Heart left ventricle (tissue), 13 donors: ENCODE measurements at regions not wholly inside any gene's neighbourhood (a gene's known extent, or its start where the extent isn't known, plus 50 kb on each side); places are given as distances from the start of the nearest gene placed in this dataset.

Experiments
- POLR2A ChIP-seq, 2 donors: fragments of 450-650 bp; IDR thresholded peaks; one replicate each; pipeline ENCODE4 v1.6.1; 2017; ENCODE audit warnings: antibody characterized with exemption in 2 of 2, mild to moderate bottlenecking in 2 of 2, moderate library complexity in 2 of 2
- TF ChIP-seq, protein P1 (sequence below), 12 donors: fragments of 200-600 bp; sonication (generic) in 4 of 12; IDR thresholded peaks; one replicate each; pipeline versions ENCODE4 v1.5.0 to v1.8.0; 2018 to 2022; ENCODE audit warnings: antibody characterized with exemption in 12 of 12, mild to moderate bottlenecking in 5 of 12
- donor health status: ischemic (EF 13 %, LVEDD 7.1; RV severe dilation, severe dysfunction).
- donor health status: DM: no; HTN: yes; CAD: no.
- donor health status: DM: no; HTN: no; CAD: no.
- donor health status: ischemic (EF 25% LVEDD 6.9; RV normal size, moderate dysfunction).
- donor health status: ischemic (EF 25% LVEDD 5.7; RV mildly dilated, moderate dysfunction).
- donor health status: ischemic (EF 35%, LVEDD 5.7; RV mildly dilated, moderate dysfunction).
- donor health status: nonischemic (EF 11% LVEDD 7.7; RV severe dilation, severe dysfunction).
- donor health status: DM: yes; HTN: yes; CAD: no.
- donor health status: PGD.
- donor health status: ischemic (EF 29% LVEDD 5.4; RV normal size, mild dysfunction).
- donor health status: nonischemic (EF 23%, LVEDD 6.1; RV moderate dilation, normal function).

DNA sequence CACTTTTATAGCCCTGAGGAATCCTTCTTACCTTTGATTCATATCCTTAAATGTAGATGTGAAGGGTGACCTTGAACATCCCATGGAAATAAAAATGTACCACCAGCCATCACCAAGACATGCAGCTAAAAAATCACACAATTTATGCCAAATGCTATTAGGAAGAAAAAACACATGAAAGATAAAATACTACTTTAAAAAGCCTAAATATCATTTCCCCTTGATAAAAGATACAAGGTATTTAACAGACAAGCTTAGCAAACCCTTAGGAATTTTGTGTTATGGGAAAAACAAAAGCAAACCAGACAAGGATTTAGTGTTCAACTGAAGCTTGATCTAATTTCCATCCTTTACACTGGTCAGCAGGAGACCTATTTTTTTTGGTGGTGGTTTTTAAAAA lies 255.0 kb downstream of the ICOS start:
- TF ChIP-seq, protein P1, sequence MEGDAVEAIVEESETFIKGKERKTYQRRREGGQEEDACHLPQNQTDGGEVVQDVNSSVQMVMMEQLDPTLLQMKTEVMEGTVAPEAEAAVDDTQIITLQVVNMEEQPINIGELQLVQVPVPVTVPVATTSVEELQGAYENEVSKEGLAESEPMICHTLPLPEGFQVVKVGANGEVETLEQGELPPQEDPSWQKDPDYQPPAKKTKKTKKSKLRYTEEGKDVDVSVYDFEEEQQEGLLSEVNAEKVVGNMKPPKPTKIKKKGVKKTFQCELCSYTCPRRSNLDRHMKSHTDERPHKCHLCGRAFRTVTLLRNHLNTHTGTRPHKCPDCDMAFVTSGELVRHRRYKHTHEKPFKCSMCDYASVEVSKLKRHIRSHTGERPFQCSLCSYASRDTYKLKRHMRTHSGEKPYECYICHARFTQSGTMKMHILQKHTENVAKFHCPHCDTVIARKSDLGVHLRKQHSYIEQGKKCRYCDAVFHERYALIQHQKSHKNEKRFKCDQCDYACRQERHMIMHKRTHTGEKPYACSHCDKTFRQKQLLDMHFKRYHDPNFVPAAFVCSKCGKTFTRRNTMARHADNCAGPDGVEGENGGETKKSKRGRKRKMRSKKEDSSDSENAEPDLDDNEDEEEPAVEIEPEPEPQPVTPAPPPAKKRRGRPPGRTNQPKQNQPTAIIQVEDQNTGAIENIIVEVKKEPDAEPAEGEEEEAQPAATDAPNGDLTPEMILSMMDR (IDR thresholded peaks at IDR 0.05) = no peak
- no peak for TF ChIP-seq POLR2A (IDR thresholded peaks at IDR 0.05)
